Stimulated activated CD4-positive, alpha-beta T cell treated with anti-CD3 and anti-CD28 coated beads, Interleukin-12 subunit alpha, Interleukin-12 subunit beta, amount 100 ng/mL, for 48 hours (primary cell): ENCODE measurements at regions not wholly inside any gene's neighbourhood (a gene's known extent, or its start where the extent isn't known, plus 50 kb on each side); places are given as distances from the start of the nearest gene placed in this dataset.

ENCODE experiments used
- DNase-seq, 3 donors: peaks; one replicate each; pipeline ENCODE4 v3.0.0-alpha.2; 2020; ENCODE audit warnings: low read depth in 2 of 3, low spot score in 1 of 3

- DNase-seq, result no peak
These were observed 231.7 kb downstream of the FOXO1 start for GRCh38 chr13:40434516-40435397.

GRCh38 chr13:40438022-40438680 is 228.3 kb downstream of the FOXO1 start:
- DNase-seq, result no peak

GRCh38 chr13:40438999-40439797 is 227.2 kb downstream of the FOXO1 start:
- peak in 1 of 3 donors; percentile 21 for DNase-seq

- no peak for DNase-seq
These were observed 226.5 kb downstream of the FOXO1 start for GRCh38 chr13:40439928-40440327.

GRCh38 chr13:40440990-40441820 is 225.2 kb downstream of the FOXO1 start:
- DNase-seq, result no peak

- DNase-seq, result no peak
These were observed 224.2 kb downstream of the FOXO1 start for GRCh38 chr13:40442231-40442630.

GRCh38 chr13:40442826-40443225 is 223.6 kb downstream of the FOXO1 start:
- no peak for DNase-seq

GRCh38 chr13:40444241-40444640 is 222.2 kb downstream of the FOXO1 start:
- DNase-seq, result no peak

GRCh38 chr13:40445557-40445990 is 220.9 kb downstream of the FOXO1 start:
- DNase-seq, result no peak

GRCh38 chr13:40446365-40446764 is 220.1 kb downstream of the FOXO1 start:
- no peak for DNase-seq

- no peak for DNase-seq
These were observed 218.6 kb downstream of the FOXO1 start for GRCh38 chr13:40447857-40448256.

GRCh38 chr13:40452038-40452666 is 214.3 kb downstream of the FOXO1 start:
- DNase-seq, result no peak

- no peak for DNase-seq
These were observed 213.6 kb downstream of the FOXO1 start for GRCh38 chr13:40452741-40453334.

- no peak for DNase-seq
These were observed 213.0 kb downstream of the FOXO1 start for GRCh38 chr13:40453351-40454021.

- DNase-seq, result no peak
These were observed 210.0 kb downstream of the FOXO1 start for GRCh38 chr13:40456397-40456953.

GRCh38 chr13:40456979-40457553 is 209.4 kb downstream of the FOXO1 start:
- no peak for DNase-seq

- no peak for DNase-seq
These were observed 208.3 kb downstream of the FOXO1 start for GRCh38 chr13:40457929-40458719.

GRCh38 chr13:40458720-40458990 is 207.8 kb downstream of the FOXO1 start:
- no peak for DNase-seq
